GM12878 (cell line): ENCODE measurements at regions not wholly inside any gene's neighbourhood (a gene's known extent, or its start where the extent isn't known, plus 50 kb on each side); places are given as distances from the start of the nearest gene placed in this dataset.

ENCODE experiments used
- CBX3 ChIP-seq: fragments of 200-600 bp; sonication (generic); IDR thresholded peaks from 2 replicates; pipeline ENCODE4 v1.6.1; 2016; ENCODE audit warnings: low read depth, borderline replicate concordance
- EZH2 ChIP-seq: IDR thresholded peaks from 2 replicates; pipeline ENCODE4 v1.6.1; 2012; ENCODE audit warnings: low read depth, mild to moderate bottlenecking, control low read depth, inconsistent platforms, low read length, borderline replicate concordance; ENCODE audit not compliant: control insufficient read depth
- NR2C2 ChIP-seq: IDR thresholded peaks from 2 replicates; pipeline ENCODE4 v1.6.1; 2011; ENCODE audit warnings: borderline replicate concordance, low read depth; ENCODE audit not compliant: control insufficient read depth, insufficient read length
- TF ChIP-seq, protein P1 (sequence below): IDR thresholded peaks from 2 replicates; pipeline ENCODE4 v1.6.1; 2012; ENCODE audit warnings: low read depth, low read length, improper control_type of control experiment
- TF ChIP-seq, protein P2 (sequence below): fragments of 450-650 bp; IDR thresholded peaks from 2 replicates; pipeline ENCODE4 v1.6.1; 2016; ENCODE audit warnings: mild to moderate bottlenecking

DNA sequence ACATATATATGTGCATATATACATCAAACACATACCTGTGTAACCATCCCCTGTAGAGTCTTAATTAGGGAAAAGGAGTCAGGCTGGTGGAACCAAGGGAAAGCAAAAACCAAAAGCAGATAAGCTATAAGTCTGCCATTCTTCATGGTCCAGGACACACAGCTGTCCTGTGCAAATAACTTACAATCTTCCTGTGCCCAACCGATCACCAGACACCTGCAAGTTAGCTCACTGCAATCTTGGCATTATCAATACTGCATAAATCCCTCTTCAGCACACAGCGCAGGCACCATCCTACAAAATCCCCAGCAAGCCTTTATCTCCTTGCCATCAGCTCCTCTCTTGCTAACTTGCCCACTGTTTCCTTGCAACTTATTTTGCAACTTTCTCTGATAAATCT, 60.8 kb upstream of the DYNAP start:
- TF ChIP-seq NR2C2 (no peak), CBX3 (no peak), EZH2 (no peak)
- TF ChIP-seq, protein P1, sequence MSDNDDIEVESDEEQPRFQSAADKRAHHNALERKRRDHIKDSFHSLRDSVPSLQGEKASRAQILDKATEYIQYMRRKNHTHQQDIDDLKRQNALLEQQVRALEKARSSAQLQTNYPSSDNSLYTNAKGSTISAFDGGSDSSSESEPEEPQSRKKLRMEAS, result no peak
- TF ChIP-seq, protein P2, sequence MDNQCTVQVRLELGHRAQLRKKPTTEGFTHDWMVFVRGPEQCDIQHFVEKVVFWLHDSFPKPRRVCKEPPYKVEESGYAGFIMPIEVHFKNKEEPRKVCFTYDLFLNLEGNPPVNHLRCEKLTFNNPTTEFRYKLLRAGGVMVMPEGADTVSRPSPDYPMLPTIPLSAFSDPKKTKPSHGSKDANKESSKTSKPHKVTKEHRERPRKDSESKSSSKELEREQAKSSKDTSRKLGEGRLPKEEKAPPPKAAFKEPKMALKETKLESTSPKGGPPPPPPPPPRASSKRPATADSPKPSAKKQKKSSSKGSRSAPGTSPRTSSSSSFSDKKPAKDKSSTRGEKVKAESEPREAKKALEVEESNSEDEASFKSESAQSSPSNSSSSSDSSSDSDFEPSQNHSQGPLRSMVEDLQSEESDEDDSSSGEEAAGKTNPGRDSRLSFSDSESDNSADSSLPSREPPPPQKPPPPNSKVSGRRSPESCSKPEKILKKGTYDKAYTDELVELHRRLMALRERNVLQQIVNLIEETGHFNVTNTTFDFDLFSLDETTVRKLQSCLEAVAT, result no peak
